WTC11 (cell line): ENCODE measurements at regions not wholly inside any gene's neighbourhood (a gene's known extent, or its start where the extent isn't known, plus 50 kb on each side); places are given as distances from the start of the nearest gene placed in this dataset.

Experiments used
- ATAC-seq: fragments of 200-7000 bp; cut with Tn5 transposase; 2 replicates; pipeline ENCODE4 v1.10.0; 2021; ENCODE audit warnings: mild to moderate bottlenecking, moderate library complexity
- CTCF ChIA-PET: fragments of 300-600 bp; sonication (Branson Sonifier 250); formaldehyde crosslinking; loops from one replicate; lab custom pipeline; 2021; ENCODE audit warnings: antibody characterized with exemption; lab: Charles Lee
- POLR2A ChIA-PET: fragments of 350-600 bp; sonication (Branson Sonifier 250); formaldehyde crosslinking; loops from one replicate; lab custom pipeline; 2021; ENCODE audit warnings: antibody characterized with exemption; lab: Charles Lee
- DNase-seq: peaks from one replicate; pipeline ENCODE4 v3.0.0; 2021; ENCODE audit warnings: low spot score
- H3K27ac Mint-ChIP-seq: 2 replicates; pipeline ENCODE4 v1.8.0; 2021; ENCODE audit warnings: mixed read lengths
- H3K27me3 Mint-ChIP-seq: 2 replicates; pipeline ENCODE4 v1.8.0; 2021; ENCODE audit warnings: low read depth, mild to moderate bottlenecking, moderate library complexity, mixed read lengths
- H3K36me3 Mint-ChIP-seq: 2 replicates; pipeline ENCODE4 v1.8.0; 2021; ENCODE audit warnings: mixed read lengths
- H3K4me1 Mint-ChIP-seq: 2 replicates; pipeline ENCODE4 v1.8.0; 2022; ENCODE audit warnings: mixed read lengths
- H3K4me3 Mint-ChIP-seq: 2 replicates; pipeline ENCODE4 v1.8.0; 2021; ENCODE audit warnings: mild to moderate bottlenecking, moderate library complexity, mixed read lengths
- H3K9me3 Mint-ChIP-seq: 2 replicates; pipeline ENCODE4 v1.8.0; 2021; ENCODE audit warnings: mixed read lengths
- ATF6 ChIP-seq: sonication (generic); formaldehyde crosslinking; IDR thresholded peaks from 2 replicates; pipeline ENCODE4 v1.8.1; 2023; ENCODE audit warnings: mild to moderate bottlenecking, missing genetic modification reagents
- CTCF ChIP-seq: fragments of 200-600 bp; IDR thresholded peaks from 2 replicates; pipeline ENCODE4 v1.8.0; 2022; ENCODE audit warnings: antibody characterized with exemption
- E2F1 ChIP-seq: sonication (generic); formaldehyde crosslinking; IDR thresholded peaks from 2 replicates; pipeline ENCODE4 v1.8.0; 2022; ENCODE audit warnings: mild to moderate bottlenecking, missing genetic modification reagents
- ETV6 ChIP-seq: sonication (generic); formaldehyde crosslinking; IDR thresholded peaks from 2 replicates; pipeline ENCODE4 v1.8.1; 2022; ENCODE audit warnings: mild to moderate bottlenecking, missing genetic modification reagents
- FOXJ3 ChIP-seq: sonication (generic); formaldehyde crosslinking; IDR thresholded peaks from 2 replicates; pipeline ENCODE4 v1.9.0; 2021; ENCODE audit warnings: missing genetic modification reagents, mild to moderate bottlenecking, borderline replicate concordance
- FOXK1 ChIP-seq: sonication (generic); formaldehyde crosslinking; IDR thresholded peaks from 2 replicates; pipeline ENCODE4 v1.8.0; 2022; ENCODE audit warnings: mild to moderate bottlenecking, moderate library complexity, missing genetic modification reagents
- FOXP1 ChIP-seq: sonication (generic); formaldehyde crosslinking; IDR thresholded peaks from 2 replicates; pipeline ENCODE4 v1.8.0; 2022; ENCODE audit warnings: missing genetic modification reagents, mild to moderate bottlenecking, moderate library complexity, borderline replicate concordance
- GABPB1 ChIP-seq: sonication (generic); formaldehyde crosslinking; IDR thresholded peaks from 2 replicates; pipeline ENCODE4 v1.8.1; 2023; ENCODE audit warnings: mild to moderate bottlenecking, missing genetic modification reagents
- GTF2I ChIP-seq: fragments of 250-450 bp; sonication (Bioruptor Pico); conservative IDR thresholded peaks from 2 replicates; pipeline ENCODE4 v1.4.0; 2021; ENCODE audit warnings: mild to moderate bottlenecking
- IRF1 ChIP-seq: sonication (generic); formaldehyde crosslinking; IDR thresholded peaks from 2 replicates; pipeline ENCODE4 v1.8.0; 2023; ENCODE audit warnings: missing genetic modification reagents
- JAZF1 ChIP-seq: fragments of 250-450 bp; sonication (Bioruptor Pico); IDR thresholded peaks from 2 replicates; pipeline ENCODE4 v1.9.0; 2021; ENCODE audit warnings: moderate library complexity, mild to moderate bottlenecking, inconsistent platforms
- MAX ChIP-seq: sonication (generic); formaldehyde crosslinking; IDR thresholded peaks from 2 replicates; pipeline ENCODE4 v1.8.0; 2022; ENCODE audit warnings: mild to moderate bottlenecking, missing genetic modification reagents
- MLX ChIP-seq: sonication (generic); formaldehyde crosslinking; IDR thresholded peaks from 2 replicates; pipeline ENCODE4 v1.8.1; 2023; ENCODE audit warnings: mild to moderate bottlenecking, missing genetic modification reagents, moderate library complexity
- SOX15 ChIP-seq: fragments of 250-450 bp; sonication (Bioruptor Pico); IDR thresholded peaks from 2 replicates; pipeline ENCODE4 v1.9.0; 2021; ENCODE audit warnings: mild to moderate bottlenecking
- SP1 ChIP-seq: sonication (generic); formaldehyde crosslinking; conservative IDR thresholded peaks from 2 replicates; pipeline ENCODE4 v1.8.1; 2022; ENCODE audit warnings: missing genetic modification reagents
- TP53 ChIP-seq: sonication (generic); formaldehyde crosslinking; IDR thresholded peaks from 2 replicates; pipeline ENCODE4 v1.8.1; 2023; ENCODE audit warnings: mild to moderate bottlenecking, missing genetic modification reagents
- USF2 ChIP-seq: sonication (generic); formaldehyde crosslinking; IDR thresholded peaks from 2 replicates; pipeline ENCODE4 v1.8.1; 2023; ENCODE audit warnings: mild to moderate bottlenecking, missing genetic modification reagents, moderate library complexity
- ZNF219 ChIP-seq: sonication (generic); formaldehyde crosslinking; IDR thresholded peaks from 2 replicates; pipeline ENCODE4 v1.8.0; 2023; ENCODE audit warnings: missing genetic modification reagents, mild to moderate bottlenecking, borderline replicate concordance
- ZNF281 ChIP-seq: sonication (generic); formaldehyde crosslinking; IDR thresholded peaks from 2 replicates; pipeline ENCODE4 v1.8.0; 2023; ENCODE audit warnings: mild to moderate bottlenecking, missing genetic modification reagents

- Mint-ChIP-seq H3K36me3 (no peaks in the 10 kb centered on the region), H3K9me3 (no peaks in the 10 kb centered on the region), H3K27ac (no peak overlapping the region), H3K4me3 (no peak overlapping the region), H3K27me3 (no peaks in the 10 kb centered on the region; the same call in 1 of the 2 replicates), H3K4me1 (peaks cover 22% of the 10 kb centered on the region)
- TF ChIP-seq FOXK1 (CRISPR knock-in tag) = no peak
- no peak for TF ChIP-seq IRF1 (CRISPR knock-in tag)
- no peak for TF ChIP-seq USF2 (CRISPR knock-in tag)
- TF ChIP-seq TP53 (CRISPR knock-in tag) = no peak
- TF ChIP-seq MAX (CRISPR knock-in tag) = no peak
- no peak for DNase-seq
- no peak for ATAC-seq
- CTCF ChIA-PET = no interaction called here
- POLR2A ChIA-PET = no interaction called here
These were observed 243.6 kb downstream of the DLEU7 start for GRCh38 chr13:50599927-50600326.

GRCh38 chr13:50608370-50608769 is 235.1 kb downstream of the DLEU7 start:
- H3K9me3 Mint-ChIP-seq = peaks cover 6% of the 10 kb centered on the region
- no peaks in the 10 kb centered on the region for H3K27me3 Mint-ChIP-seq
- CTCF ChIA-PET = interaction anchor here (1.5 kb wide), 1 partner anchor 304 kb away, joined by 3 read pairs; no protein-coding TSS in a partner anchor
- H3K36me3 Mint-ChIP-seq = no peaks in the 10 kb centered on the region
- H3K27ac Mint-ChIP-seq = no peak overlapping the region
- H3K4me1 Mint-ChIP-seq = peaks cover 5% of the 10 kb centered on the region
- ATAC-seq = no peak
- no peak for DNase-seq
- TF ChIP-seq FOXP1 (CRISPR knock-in tag) (no peak), MLX (CRISPR knock-in tag) (no peak), CTCF (no peak), GTF2I (CRISPR knock-in tag) (no peak)
- POLR2A ChIA-PET = no interaction called here
- no peak overlapping the region for H3K4me3 Mint-ChIP-seq

- POLR2A ChIA-PET = interaction anchor here (0.7 kb wide), 1 partner anchor 142 kb away, joined by 3 read pairs; no protein-coding TSS in a partner anchor
- no peak overlapping the region for H3K4me3 Mint-ChIP-seq
- H3K36me3 Mint-ChIP-seq = no peaks in the 10 kb centered on the region
- no peak for TF ChIP-seq ZNF219 (CRISPR knock-in tag)
- no peak for TF ChIP-seq E2F1 (CRISPR knock-in tag)
- TF ChIP-seq ETV6 (CRISPR knock-in tag) = no peak
- TF ChIP-seq GABPB1 (CRISPR knock-in tag) = no peak
- no peak for TF ChIP-seq FOXJ3 (CRISPR knock-in tag)
- TF ChIP-seq ATF6 (CRISPR knock-in tag) = no peak
- TF ChIP-seq SP1 (CRISPR knock-in tag) = no peak
- no peak for TF ChIP-seq SOX15 (CRISPR knock-in tag)
- no peak for TF ChIP-seq JAZF1 (CRISPR knock-in tag)
- TF ChIP-seq ZNF281 = no peak
- no peak for TF ChIP-seq MLX (CRISPR knock-in tag)
- ATAC-seq (no peak), DNase-seq (no peak)
- H3K27ac Mint-ChIP-seq = no peak overlapping the region
- H3K27me3 Mint-ChIP-seq = no peaks in the 10 kb centered on the region
- peaks cover 5% of the 10 kb centered on the region for H3K4me1 Mint-ChIP-seq
- peaks cover 6% of the 10 kb centered on the region for H3K9me3 Mint-ChIP-seq
- CTCF ChIA-PET = interaction anchor here (1.5 kb wide), 1 partner anchor 303 kb away, joined by 3 read pairs; no protein-coding TSS in a partner anchor
These were observed 234.5 kb downstream of the DLEU7 start for GRCh38 chr13:50609011-50609410.
